H1 (cell line): ENCODE measurements at regions not wholly inside any gene's neighbourhood (a gene's known extent, or its start where the extent isn't known, plus 50 kb on each side); places are given as distances from the start of the nearest gene placed in this dataset.

Experiments used
- BCL11A ChIP-seq, 2 experiments: IDR thresholded peaks; one replicate each; pipeline ENCODE4 v1.6.1; 2011; ENCODE audit warnings: low read depth in 2 of 2, low read length in 2 of 2, mild to moderate bottlenecking in 2 of 2
- CHD1 ChIP-seq: IDR thresholded peaks from 2 replicates; pipeline ENCODE4 v1.6.1; 2012; ENCODE audit warnings: low read depth, low read length, improper control_type of control experiment
- EP300 ChIP-seq, 2 experiments: IDR thresholded peaks; 1 replicate in 1 of 2; 2 replicates in 1 of 2; pipeline ENCODE4 v1.6.1; 2011 to 2012; ENCODE audit warnings: low read depth in 2 of 2, low read length in 2 of 2, mild to moderate bottlenecking in 2 of 2, borderline replicate concordance in 1 of 2, inconsistent platforms in 1 of 2, moderate library complexity in 1 of 2
- FOSL1 ChIP-seq: IDR thresholded peaks from 2 replicates; pipeline ENCODE4 v1.6.1; 2011; ENCODE audit warnings: mild to moderate bottlenecking, low read depth, low read length, moderate library complexity; ENCODE audit not compliant: insufficient read depth
- KDM5A ChIP-seq: fragments of 200-600 bp; IDR thresholded peaks from 2 replicates; pipeline ENCODE4 v1.7.1; 2012; ENCODE audit warnings: mild to moderate bottlenecking, low read length, inconsistent platforms, mixed read lengths
- SP4 ChIP-seq: IDR thresholded peaks from 2 replicates; pipeline ENCODE4 v1.6.1; 2012; ENCODE audit warnings: low read length, inconsistent platforms
- SRF ChIP-seq: IDR thresholded peaks from 2 replicates; pipeline ENCODE4 v1.6.1; 2011; ENCODE audit warnings: mild to moderate bottlenecking, low read depth, low read length, moderate library complexity
- TF ChIP-seq, protein P1 (sequence below): IDR thresholded peaks from 2 replicates; pipeline ENCODE4 v1.6.1; 2012; ENCODE audit warnings: low read length, inconsistent platforms
- TF ChIP-seq, protein P2 (sequence below): fragments of 300-600 bp; sonication (generic); IDR thresholded peaks from 2 replicates; pipeline ENCODE4 v1.7.1; 2012; ENCODE audit warnings: low read length, moderate library complexity, mild to moderate bottlenecking, inconsistent platforms; ENCODE audit not compliant: insufficient replicate concordance

DNA sequence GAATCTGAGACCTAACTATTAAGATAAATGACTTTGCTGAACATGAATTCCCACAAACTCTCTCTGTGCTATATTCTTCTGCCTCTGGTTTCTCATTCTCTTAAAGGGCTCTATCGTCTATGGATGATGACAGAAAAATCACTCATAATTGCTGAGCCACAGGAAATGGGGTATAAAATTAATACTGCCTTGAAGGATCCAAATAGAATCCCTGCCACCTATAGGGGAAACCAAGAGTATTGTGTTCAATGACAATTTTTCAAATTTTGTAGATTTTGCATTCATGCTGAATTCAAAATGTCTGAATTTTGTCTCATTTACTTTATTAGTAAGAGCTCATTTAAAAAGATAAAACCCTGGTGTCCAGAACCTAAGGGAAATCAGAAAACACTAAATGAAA, 235.8 kb downstream of the RBM43 start (continued):
- TF ChIP-seq, protein P1, sequence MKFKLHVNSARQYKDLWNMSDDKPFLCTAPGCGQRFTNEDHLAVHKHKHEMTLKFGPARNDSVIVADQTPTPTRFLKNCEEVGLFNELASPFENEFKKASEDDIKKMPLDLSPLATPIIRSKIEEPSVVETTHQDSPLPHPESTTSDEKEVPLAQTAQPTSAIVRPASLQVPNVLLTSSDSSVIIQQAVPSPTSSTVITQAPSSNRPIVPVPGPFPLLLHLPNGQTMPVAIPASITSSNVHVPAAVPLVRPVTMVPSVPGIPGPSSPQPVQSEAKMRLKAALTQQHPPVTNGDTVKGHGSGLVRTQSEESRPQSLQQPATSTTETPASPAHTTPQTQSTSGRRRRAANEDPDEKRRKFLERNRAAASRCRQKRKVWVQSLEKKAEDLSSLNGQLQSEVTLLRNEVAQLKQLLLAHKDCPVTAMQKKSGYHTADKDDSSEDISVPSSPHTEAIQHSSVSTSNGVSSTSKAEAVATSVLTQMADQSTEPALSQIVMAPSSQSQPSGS, result no peak
- no peak for TF ChIP-seq KDM5A
- no peak for TF ChIP-seq SRF
- no peak for TF ChIP-seq BCL11A (IDR thresholded peaks at IDR 0.05; ENCODE audit: low read depth in 2 of 2, low read length in 2 of 2)
- no peak for TF ChIP-seq FOSL1
- no peak for TF ChIP-seq EP300 (IDR thresholded peaks at IDR 0.05; ENCODE audit: borderline replicate concordance in 1 of 2, low read depth in 2 of 2, low read length in 2 of 2)
- TF ChIP-seq SP4, result no peak
- TF ChIP-seq, protein P2, sequence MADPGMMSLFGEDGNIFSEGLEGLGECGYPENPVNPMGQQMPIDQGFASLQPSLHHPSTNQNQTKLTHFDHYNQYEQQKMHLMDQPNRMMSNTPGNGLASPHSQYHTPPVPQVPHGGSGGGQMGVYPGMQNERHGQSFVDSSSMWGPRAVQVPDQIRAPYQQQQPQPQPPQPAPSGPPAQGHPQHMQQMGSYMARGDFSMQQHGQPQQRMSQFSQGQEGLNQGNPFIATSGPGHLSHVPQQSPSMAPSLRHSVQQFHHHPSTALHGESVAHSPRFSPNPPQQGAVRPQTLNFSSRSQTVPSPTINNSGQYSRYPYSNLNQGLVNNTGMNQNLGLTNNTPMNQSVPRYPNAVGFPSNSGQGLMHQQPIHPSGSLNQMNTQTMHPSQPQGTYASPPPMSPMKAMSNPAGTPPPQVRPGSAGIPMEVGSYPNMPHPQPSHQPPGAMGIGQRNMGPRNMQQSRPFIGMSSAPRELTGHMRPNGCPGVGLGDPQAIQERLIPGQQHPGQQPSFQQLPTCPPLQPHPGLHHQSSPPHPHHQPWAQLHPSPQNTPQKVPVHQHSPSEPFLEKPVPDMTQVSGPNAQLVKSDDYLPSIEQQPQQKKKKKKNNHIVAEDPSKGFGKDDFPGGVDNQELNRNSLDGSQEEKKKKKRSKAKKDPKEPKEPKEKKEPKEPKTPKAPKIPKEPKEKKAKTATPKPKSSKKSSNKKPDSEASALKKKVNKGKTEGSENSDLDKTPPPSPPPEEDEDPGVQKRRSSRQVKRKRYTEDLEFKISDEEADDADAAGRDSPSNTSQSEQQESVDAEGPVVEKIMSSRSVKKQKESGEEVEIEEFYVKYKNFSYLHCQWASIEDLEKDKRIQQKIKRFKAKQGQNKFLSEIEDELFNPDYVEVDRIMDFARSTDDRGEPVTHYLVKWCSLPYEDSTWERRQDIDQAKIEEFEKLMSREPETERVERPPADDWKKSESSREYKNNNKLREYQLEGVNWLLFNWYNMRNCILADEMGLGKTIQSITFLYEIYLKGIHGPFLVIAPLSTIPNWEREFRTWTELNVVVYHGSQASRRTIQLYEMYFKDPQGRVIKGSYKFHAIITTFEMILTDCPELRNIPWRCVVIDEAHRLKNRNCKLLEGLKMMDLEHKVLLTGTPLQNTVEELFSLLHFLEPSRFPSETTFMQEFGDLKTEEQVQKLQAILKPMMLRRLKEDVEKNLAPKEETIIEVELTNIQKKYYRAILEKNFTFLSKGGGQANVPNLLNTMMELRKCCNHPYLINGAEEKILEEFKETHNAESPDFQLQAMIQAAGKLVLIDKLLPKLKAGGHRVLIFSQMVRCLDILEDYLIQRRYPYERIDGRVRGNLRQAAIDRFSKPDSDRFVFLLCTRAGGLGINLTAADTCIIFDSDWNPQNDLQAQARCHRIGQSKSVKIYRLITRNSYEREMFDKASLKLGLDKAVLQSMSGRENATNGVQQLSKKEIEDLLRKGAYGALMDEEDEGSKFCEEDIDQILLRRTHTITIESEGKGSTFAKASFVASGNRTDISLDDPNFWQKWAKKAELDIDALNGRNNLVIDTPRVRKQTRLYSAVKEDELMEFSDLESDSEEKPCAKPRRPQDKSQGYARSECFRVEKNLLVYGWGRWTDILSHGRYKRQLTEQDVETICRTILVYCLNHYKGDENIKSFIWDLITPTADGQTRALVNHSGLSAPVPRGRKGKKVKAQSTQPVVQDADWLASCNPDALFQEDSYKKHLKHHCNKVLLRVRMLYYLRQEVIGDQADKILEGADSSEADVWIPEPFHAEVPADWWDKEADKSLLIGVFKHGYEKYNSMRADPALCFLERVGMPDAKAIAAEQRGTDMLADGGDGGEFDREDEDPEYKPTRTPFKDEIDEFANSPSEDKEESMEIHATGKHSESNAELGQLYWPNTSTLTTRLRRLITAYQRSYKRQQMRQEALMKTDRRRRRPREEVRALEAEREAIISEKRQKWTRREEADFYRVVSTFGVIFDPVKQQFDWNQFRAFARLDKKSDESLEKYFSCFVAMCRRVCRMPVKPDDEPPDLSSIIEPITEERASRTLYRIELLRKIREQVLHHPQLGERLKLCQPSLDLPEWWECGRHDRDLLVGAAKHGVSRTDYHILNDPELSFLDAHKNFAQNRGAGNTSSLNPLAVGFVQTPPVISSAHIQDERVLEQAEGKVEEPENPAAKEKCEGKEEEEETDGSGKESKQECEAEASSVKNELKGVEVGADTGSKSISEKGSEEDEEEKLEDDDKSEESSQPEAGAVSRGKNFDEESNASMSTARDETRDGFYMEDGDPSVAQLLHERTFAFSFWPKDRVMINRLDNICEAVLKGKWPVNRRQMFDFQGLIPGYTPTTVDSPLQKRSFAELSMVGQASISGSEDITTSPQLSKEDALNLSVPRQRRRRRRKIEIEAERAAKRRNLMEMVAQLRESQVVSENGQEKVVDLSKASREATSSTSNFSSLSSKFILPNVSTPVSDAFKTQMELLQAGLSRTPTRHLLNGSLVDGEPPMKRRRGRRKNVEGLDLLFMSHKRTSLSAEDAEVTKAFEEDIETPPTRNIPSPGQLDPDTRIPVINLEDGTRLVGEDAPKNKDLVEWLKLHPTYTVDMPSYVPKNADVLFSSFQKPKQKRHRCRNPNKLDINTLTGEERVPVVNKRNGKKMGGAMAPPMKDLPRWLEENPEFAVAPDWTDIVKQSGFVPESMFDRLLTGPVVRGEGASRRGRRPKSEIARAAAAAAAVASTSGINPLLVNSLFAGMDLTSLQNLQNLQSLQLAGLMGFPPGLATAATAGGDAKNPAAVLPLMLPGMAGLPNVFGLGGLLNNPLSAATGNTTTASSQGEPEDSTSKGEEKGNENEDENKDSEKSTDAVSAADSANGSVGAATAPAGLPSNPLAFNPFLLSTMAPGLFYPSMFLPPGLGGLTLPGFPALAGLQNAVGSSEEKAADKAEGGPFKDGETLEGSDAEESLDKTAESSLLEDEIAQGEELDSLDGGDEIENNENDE, result no peak
- TF ChIP-seq CHD1, result no peak
